Stimulated activated CD8-positive, alpha-beta memory T cell treated with anti-CD3 and anti-CD28 coated beads, Interleukin-2, amount 100 ng/mL, for 48 hours (primary cell): ENCODE measurements at regions not wholly inside any gene's neighbourhood (a gene's known extent, or its start where the extent isn't known, plus 50 kb on each side); places are given as distances from the start of the nearest gene placed in this dataset.
"Not testable (repeated sequence)": the region's sequence is repeated elsewhere in the genome, so short reads cannot be mapped to it uniquely, and the experiment has no call there.

ENCODE experiments used
- DNase-seq, 2 donors: peaks; one replicate each; pipeline ENCODE4 v3.0.0-alpha.2; 2020; ENCODE audit warnings: low read depth in 2 of 2

DNA sequence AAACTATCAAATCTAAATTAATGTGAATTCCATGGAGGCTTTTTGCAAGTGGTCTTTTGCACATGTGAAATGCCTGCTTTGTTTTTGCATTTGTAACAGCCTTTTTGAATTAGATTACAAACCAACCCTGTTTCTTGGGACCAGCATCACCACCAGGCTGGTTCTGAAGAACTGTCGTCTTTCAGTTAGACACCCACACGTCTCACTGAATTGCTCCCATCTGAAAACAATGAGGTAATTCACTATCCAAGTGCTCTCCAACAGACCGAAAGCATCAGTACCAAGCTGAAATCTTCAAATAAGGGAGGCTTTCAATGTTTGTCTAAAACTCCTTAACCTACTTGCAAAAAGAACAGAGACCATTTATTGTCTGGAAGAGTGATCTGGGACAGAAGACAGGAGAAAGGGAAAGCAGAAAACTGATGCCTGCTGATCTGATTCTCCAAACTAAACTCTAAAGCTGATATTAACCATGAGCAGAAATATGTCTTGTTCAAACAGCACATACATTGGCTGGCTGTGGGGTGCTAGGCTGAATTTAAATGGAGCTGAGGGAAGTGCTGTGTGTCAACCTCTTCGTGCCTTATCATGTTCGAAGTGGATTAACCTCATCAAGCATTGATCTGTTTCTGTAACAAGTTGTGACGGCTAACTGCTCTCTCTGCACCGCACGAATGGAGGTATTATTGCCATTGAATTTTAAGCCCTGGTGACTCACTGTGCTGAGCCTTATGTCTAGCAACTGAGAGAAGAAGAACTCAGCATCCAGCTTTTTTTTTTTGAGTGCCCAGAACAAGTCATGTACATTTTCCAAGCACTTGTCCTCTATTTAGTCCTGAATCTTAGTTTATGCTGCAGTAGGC is 213.7 kb upstream of the P2RY1 start:
- no peak for DNase-seq

- no peak for DNase-seq
Measured at GRCh38 chr3:152621967-152622810, 212.7 kb upstream of the P2RY1 start.

DNA sequence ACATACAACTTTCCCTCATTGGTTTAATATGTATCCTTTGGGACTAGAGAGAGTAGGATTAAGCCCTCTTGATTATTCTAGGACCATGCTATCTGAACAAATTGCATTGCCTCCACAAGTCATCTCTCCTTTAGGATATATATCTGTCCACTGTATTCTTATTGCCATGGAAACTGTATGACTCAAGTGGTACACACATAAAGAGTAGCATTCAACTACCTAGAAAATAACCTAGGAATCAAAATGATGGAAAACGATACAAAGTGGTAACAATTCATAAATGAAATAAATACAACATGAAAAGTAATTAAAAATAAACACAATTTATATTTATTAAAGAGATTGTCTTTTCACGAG is 212.1 kb upstream of the P2RY1 start:
- no peak for DNase-seq

- DNase-seq: no peak
Measured at GRCh38 chr3:152623286-152623911, 211.5 kb upstream of the P2RY1 start.

DNA sequence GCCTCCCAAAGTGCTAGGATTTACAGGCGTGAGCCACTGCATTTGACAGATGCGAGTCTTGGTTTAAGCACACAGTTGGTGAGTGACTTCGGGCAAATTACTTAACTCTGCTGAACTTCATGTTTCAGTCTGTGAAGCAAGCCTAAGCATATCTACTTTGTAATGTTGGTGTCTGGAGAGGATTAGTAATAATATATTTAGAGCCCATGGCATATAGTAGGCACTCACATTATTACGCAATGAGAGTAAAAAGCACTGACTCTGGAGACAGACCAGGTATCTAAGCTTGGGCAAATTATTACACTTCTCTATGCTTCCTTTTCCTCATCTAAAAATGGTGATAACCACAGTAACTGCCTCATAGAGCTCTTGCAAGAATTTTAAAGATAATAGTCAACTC is 208.7 kb upstream of the P2RY1 start:
- DNase-seq: no peak

DNA sequence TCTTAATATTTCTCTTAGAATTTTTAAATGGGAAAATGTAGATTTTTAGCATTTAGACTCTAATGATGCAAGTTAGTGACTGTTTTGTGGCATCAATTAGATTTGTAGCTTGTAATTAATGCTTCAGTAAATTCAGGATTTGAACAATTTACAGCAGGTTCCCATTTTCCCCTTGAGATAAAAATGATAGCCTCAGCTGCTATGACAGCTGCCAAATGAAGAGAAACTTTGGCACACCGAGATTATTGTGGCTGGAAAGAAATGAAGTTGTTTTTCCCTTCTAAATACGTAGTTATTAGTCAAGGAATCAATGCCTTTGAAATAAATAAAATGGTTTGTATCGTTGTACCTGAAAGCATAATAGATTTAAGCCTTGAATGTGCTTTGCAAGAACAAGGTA is 206.4 kb upstream of the P2RY1 start:
- DNase-seq: no peak

DNA sequence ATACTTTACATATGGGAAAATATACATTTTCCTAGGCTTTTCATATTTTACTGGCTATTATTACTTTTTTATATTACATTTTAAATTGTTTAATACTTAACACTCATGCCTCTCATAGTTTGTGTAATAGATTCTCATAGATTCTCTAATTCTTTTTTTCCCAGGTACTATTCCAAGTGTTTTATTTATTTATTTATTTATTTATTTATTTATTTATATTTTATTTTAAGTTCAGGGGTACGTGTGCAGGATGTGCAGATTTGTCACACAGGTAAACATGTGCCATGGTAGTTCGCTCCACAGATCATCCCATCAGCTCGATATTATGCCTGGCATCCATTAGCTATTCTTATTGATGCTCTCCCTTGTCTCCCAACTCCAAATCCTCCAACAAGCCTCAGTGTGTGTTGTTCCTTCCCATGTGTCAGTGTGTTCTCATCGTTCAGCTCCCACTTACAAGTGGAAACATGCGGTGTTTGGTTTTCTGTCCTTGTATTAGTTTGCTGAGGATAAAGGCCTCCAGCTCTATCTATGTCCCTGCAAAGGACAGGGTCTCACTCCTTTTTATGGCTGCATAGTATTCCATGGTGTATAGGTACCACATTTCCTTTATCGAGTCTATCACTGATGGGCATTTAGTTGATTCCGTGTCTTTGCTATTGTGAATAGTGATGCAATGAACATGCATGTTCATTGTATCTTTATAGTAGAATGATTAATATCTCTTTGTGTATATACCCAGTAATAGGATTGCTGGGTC is 205.4 kb upstream of the P2RY1 start:
- no peak for DNase-seq

GRCh38 chr3:152635389-152635788 is 199.5 kb upstream of the P2RY1 start:
- DNase-seq: no peak

- no peak for DNase-seq
Measured at GRCh38 chr3:152636651-152637050, 198.3 kb upstream of the P2RY1 start.

DNA sequence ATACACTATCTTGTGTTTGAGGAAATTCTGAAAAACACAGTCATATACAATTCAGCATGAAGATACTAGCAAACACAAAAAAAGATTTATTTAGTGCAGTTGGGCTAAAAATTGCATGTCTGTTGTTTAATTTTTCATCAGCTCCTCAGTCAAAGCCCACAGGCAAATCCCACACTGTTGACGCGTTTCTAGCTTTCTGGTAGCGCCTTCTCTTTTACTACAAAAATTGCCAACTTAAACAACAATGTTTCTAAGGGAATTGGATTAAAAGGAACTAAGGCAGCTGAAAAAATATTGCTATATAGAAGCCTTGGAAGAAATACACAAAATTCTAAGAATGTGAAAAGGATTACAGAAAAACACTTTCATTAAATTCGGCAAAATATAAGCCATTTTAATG is 196.7 kb upstream of the P2RY1 start:
- no peak for DNase-seq

DNA sequence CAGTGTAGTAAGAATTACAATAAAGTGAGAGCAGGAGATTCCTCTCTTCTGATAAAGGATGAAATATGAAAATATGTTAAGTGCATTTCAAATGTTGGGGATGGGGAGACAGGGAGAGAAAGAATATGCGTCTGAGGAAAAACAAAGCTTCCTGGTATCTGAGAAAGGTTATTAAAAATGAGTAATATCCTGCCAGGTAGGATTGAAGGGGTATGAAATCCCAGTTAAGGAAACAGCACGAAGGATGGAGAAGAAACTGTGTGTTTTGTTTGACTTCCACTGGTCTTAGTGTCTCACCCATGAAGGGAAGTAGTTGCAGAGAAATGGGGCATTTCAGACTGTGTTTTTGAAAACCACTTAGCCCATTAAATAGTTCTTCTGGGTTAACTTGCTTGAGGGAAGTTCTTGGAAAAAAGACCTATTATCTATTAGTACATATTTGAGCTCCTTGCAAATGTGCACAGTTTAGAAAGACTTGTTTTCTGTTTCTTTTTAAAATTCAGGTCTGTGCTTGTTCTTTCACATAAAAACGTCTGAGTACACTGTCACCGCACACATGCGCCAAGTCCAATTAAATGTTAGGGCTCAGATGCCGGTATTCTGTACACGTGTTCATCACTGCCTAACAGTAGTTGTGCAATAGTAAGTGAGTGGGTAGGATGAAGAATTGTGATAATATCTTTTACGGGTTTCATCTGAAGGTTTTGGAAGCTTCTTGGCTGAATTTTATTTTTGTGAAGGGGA is 196.1 kb upstream of the P2RY1 start:
- no peak for DNase-seq

DNA sequence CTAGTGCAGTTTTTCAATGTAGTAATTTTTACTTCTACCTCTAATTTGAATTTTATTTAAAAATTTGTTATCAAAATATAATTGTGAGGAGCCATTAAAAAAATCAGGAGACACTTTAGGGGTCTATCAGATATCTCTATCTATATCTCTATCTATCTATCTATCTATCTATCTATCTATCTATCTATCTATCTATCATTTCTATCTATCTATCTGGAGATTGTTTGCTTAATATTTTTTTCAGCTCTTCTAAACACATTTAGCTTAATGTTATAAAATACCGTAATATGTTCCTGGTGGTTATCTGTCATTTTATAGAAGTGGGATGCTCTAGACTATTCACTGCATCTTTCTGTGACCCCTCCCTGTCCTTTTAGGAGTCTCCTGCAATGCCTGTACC is 193.7 kb upstream of the P2RY1 start:
- no peak for DNase-seq

- DNase-seq: no peak
Measured at GRCh38 chr3:152642658-152643057, 192.3 kb upstream of the P2RY1 start.

DNA sequence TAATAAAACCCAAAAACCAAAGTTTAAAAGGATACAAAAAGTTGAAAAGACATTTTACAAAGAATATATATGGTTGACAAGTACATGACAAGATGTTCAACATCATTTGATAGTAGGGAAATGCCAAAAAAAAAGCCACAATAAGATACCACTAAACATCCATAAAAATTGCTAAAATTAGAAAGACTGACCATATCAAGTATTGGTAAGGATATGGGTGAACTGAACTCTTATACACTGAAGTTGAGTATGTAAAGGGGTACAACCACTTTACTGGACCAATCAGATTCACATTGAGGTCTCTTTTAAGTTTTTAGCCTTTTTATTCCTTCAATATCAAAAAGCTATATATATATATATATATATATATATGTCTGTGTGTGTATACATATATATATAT is 190.5 kb upstream of the P2RY1 start:
- DNase-seq: no peak

- no peak for DNase-seq
Measured at GRCh38 chr3:152646004-152646403, 188.9 kb upstream of the P2RY1 start.

DNA sequence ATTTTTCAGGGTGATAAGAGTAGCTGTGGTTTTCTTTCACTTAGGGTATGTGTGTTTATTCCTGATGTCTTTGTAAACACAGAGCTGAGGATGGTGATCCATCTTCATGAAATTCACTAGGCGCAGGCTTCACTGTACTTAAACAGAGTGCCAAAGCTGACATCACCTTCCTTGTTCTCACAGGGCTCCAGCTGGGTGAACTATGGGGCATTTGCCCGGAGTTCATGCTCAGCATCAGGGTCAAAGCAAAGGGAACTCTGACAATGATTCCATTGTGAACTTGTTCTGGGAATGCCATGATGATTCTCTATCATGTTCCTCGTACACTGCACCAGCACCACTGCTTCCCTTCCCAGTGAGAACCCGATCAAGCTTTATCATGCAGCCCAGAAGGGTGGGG is 184.8 kb upstream of the P2RY1 start:
- no peak for DNase-seq

DNA sequence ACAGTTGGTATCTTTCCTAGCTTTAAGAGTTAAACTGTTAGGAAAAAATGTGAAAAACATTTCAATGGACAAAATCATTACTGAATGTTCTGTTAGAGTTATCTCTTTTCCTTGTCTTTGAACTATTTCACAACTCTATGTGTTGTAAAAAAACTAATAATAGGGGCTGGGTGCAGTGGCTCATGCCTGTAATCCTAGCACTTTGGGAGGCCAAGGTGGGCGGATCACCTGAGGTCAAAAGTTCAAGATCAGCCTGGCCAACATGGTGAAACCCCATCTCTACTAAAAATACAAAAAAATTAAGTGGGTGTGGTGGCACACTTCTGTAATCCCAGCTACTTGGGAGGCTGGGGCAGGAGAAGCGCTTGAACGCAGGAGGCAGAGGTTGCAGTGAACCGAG is 184.0 kb upstream of the P2RY1 start:
- not testable (repeated sequence) for DNase-seq

DNA sequence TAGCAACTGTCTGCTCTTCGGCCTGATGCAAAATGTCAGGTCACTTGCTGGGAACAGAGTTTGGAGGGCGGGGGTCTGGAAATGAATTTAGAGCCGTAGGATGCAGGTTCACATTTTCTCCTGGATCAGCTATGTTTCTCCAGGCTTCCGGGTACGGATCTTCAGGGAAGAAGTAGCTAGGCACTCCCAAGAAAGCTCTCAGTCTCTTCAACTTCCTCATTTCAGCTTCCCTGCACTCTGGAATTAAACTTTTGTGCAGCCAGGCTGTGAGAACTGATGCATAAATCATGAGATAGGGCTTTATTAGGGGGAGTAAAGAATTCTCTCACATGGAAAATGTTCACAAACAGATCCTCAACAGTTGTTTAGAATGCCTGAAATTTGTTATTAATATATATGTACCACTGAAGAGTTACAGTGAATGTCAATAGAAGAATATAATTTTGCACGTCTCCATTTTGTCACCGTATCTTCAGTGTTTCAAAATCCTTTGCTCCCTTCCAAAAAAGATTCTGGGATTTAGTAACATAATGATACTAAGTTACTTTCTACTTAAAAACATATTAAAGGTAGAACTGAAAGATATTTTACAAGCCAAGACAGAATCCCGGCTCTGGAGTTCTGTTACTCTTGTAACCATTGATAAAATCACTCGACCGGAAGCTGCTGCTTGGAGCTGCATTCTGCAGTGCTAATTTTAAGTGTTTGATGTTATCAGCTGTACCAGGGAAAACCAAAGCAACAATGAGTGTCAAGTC is 178.5 kb upstream of the P2RY1 start:
- DNase-seq: no peak

GRCh38 chr3:152656972-152657355 is 178.0 kb upstream of the P2RY1 start:
- no peak for DNase-seq

GRCh38 chr3:152658977-152659720 is 175.8 kb upstream of the P2RY1 start:
- DNase-seq: no peak
